ENCODE measurements at regions not wholly inside any gene's neighbourhood (a gene's known extent, or its start where the extent isn't known, plus 50 kb on each side); places are given as distances from the start of the nearest gene placed in this dataset.

GRCh38 chr13:28555096-28555495, 60.2 kb upstream of the FLT1 start:
- Histone ChIP-seq H3K4me1 (replicated peaks in 1 of 4; ENCODE audit: control insufficient read depth in 3 of 4, insufficient read depth in 4 of 4, low read length in 3 of 4) (no peaks in the 10 kb centered on the region), H3K23me2 (ENCODE audit: low read depth, low read length) (no peaks in the 10 kb centered on the region), H2BK120ac (replicated peaks; ENCODE audit: low read depth, low read length) (no peak overlapping the region), H2BK15ac (ENCODE audit: low read length) (no peak overlapping the region), H3K79me1 (ENCODE audit: low read depth, low read length) (no peaks in the 10 kb centered on the region), H3K4me3 (ENCODE audit: extremely low read depth in 1 of 4, insufficient read depth in 2 of 4, low read depth in 3 of 4, low read length in 4 of 4) (no peak overlapping the region), H3K79me2 (ENCODE audit: control insufficient read depth in 1 of 2, insufficient read depth in 2 of 2, low read length in 2 of 2) (no peaks in the 10 kb centered on the region), H4K20me1 (replicated peaks in 1 of 2; ENCODE audit: control insufficient read depth in 1 of 2, insufficient read depth in 2 of 2, low read length in 2 of 2) (no peaks in the 10 kb centered on the region), H3K56ac (replicated peaks; ENCODE audit: insufficient read length, low read depth, low read length) (no peak overlapping the region), H3K14ac (ENCODE audit: insufficient read length) (no peak overlapping the region), H3K23ac (ENCODE audit: insufficient read length) (no peak overlapping the region), H3K36me3 (ENCODE audit: control insufficient read depth in 2 of 4, insufficient read depth in 4 of 4, low read length in 3 of 4) (no peaks in the 10 kb centered on the region), H2AFZ (ENCODE audit: low read length) (no peak overlapping the region), H2BK12ac (ENCODE audit: low read depth, low read length) (no peak overlapping the region), H4K91ac (replicated peaks; ENCODE audit: insufficient read length, low read length) (no peak overlapping the region), H4K8ac (ENCODE audit: extremely low read depth, insufficient read depth, low read length) (no peak overlapping the region), H3K4ac (replicated peaks; ENCODE audit: insufficient read length, low read depth, low read length) (no peak overlapping the region), H3K9ac (replicated peaks in 1 of 4; ENCODE audit: extremely low read depth in 1 of 4, low read depth in 3 of 4, low read length in 3 of 4) (no peak overlapping the region), H3K18ac (ENCODE audit: extremely low read depth, low read length) (no peak overlapping the region), H2BK5ac (ENCODE audit: low read depth, low read length) (no peak overlapping the region), H3K27me3 (replicated peaks in 1 of 4; ENCODE audit: control insufficient read depth in 3 of 4, extremely low read depth in 1 of 4, insufficient read depth in 3 of 4, low read length in 3 of 4) (no peaks in the 10 kb centered on the region), H2BK20ac (ENCODE audit: low read length) (no peak overlapping the region), H4K5ac (ENCODE audit: insufficient read length, low read depth, low read length) (no peak overlapping the region), H3K4me2 (ENCODE audit: insufficient read depth in 1 of 2, low read depth in 2 of 2, low read length in 2 of 2) (no peak overlapping the region), H3K9me3 (ENCODE audit: insufficient read depth in 2 of 2, low read depth in 1 of 2, low read length in 1 of 2) (no peaks in the 10 kb centered on the region), H2AK5ac (ENCODE audit: low read depth, low read length) (no peak overlapping the region), H3K27ac (ENCODE audit: low read depth, low read length) (no peak overlapping the region)
- POLR2A ChIA-PET (ENCODE audit: partially characterized antibody), result no interaction called here
- DNase-seq (ENCODE audit: low read depth in 1 of 2, low spot score in 2 of 2) (no peak), FAIRE-seq (no peak)
- WGBS, 2 experiments (ENCODE audit: extremely low coverage in 1 of 2, insufficient coverage in 1 of 2, insufficient read length in 1 of 2, insufficient replicate concordance in 2 of 2, low coverage in 1 of 2, low lambda C conversion rate in 2 of 2, missing lambda C conversion rate in 1 of 2), result 96% methylated on average over 7 of the region's 7 CpGs; no CpG with 5 or more reads in 1 of the 2 experiments
- CTCF ChIA-PET (ENCODE audit: partially characterized antibody), result interaction anchor here (1.0 to 1.4 kb wide), 5 partner anchors 12 to 86 kb away, joined by 3 to 4 read pairs (median 3); no protein-coding TSS in a partner anchor
- TF ChIP-seq CTCF (IDR thresholded peaks at IDR 0.05; ENCODE audit: control extremely low read depth in 1 of 3, insufficient read depth in 1 of 3, low read depth in 1 of 3, low read length in 3 of 3) (no peak), TBP (IDR thresholded peaks at IDR 0.05; ENCODE audit: low read depth, low read length) (no peak), CEBPB (IDR thresholded peaks at IDR 0.05; ENCODE audit: low read depth, low read length) (no peak), TAF7 (optimal IDR thresholded peaks at IDR 0.05; ENCODE audit: borderline replicate concordance, low read depth, low read length) (no peak), NRF1 (IDR thresholded peaks at IDR 0.05; ENCODE audit: low read depth, low read length) (no peak), ATF2 (IDR thresholded peaks at IDR 0.05; ENCODE audit: low read length) (no peak), POLR2A (IDR thresholded peaks at IDR 0.05; ENCODE audit: control extremely low read depth in 1 of 2, low read depth in 2 of 2, low read length in 2 of 2) (no peak), KDM4A (IDR thresholded peaks at IDR 0.05; ENCODE audit: low read depth, low read length, severe bottlenecking) (no peak), POLR2AphosphoS5 (IDR thresholded peaks at IDR 0.05; ENCODE audit: low read depth, low read length) (no peak), EGR1 (IDR thresholded peaks at IDR 0.05; ENCODE audit: borderline replicate concordance, low read depth, low read length) (no peak), MAFK (IDR thresholded peaks at IDR 0.05; ENCODE audit: low read depth, low read length) (no peak), GABPA (IDR thresholded peaks at IDR 0.05; ENCODE audit: borderline replicate concordance, insufficient read depth, low read length) (no peak)
